ENCODE measurements at regions not wholly inside any gene's neighbourhood (a gene's known extent, or its start where the extent isn't known, plus 50 kb on each side); places are given as distances from the start of the nearest gene placed in this dataset.

DNA sequence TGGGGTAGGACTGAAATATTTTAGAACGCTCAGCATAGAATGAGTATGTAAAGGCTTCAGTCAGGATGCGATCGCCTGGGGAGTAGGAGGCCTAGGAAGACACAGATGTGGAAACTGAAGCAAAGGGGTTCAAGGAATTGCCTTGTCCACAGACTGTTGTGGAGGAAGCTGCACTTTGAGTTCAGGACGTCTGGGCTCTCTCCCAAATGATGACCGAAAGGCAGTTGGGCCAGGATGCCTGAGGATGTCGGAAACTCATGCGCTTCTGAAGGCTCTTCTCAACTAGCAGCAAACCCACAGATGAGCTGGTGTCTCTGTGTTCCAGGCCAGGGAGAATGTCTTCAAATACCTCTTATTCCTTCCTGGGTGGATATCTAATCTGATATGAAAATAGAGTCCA lies 146.2 kb upstream of the SULF2 start:
- TF ChIP-seq CTCF (IDR thresholded peaks at IDR 0.05 in 2 of 3, conservative IDR thresholded peaks at IDR 0.05 in 1 of 3; ENCODE audit: control insufficient read depth in 2 of 3, extremely low read depth in 1 of 3, insufficient read depth in 1 of 3, low read depth in 3 of 3, low read length in 3 of 3) (no peak), POLR2A (IDR thresholded peaks at IDR 0.05; ENCODE audit: low read depth, low read length) (no peak), CHD2 (IDR thresholded peaks at IDR 0.05; ENCODE audit: borderline replicate concordance, low read depth, low read length) (no peak), NFIC (IDR thresholded peaks at IDR 0.05; ENCODE audit: low read depth, low read length) (no peak), JUND (IDR thresholded peaks at IDR 0.05; ENCODE audit: low read depth, low read length) (no peak), RAD21 (IDR thresholded peaks at IDR 0.05; ENCODE audit: insufficient read depth, low read depth, low read length) (no peak), NBN (IDR thresholded peaks at IDR 0.05) (no peak), CEBPB (IDR thresholded peaks at IDR 0.05; ENCODE audit: borderline replicate concordance in 1 of 2, low read depth in 2 of 2, low read length in 2 of 2) (no peak), KAT2A (conservative IDR thresholded peaks at IDR 0.05; ENCODE audit: control insufficient read depth, low read depth, low read length) (no peak), SMAD1 (IDR thresholded peaks at IDR 0.05; ENCODE audit: low read depth, partially characterized antibody) (no peak)
- TF ChIP-seq, protein P1, sequence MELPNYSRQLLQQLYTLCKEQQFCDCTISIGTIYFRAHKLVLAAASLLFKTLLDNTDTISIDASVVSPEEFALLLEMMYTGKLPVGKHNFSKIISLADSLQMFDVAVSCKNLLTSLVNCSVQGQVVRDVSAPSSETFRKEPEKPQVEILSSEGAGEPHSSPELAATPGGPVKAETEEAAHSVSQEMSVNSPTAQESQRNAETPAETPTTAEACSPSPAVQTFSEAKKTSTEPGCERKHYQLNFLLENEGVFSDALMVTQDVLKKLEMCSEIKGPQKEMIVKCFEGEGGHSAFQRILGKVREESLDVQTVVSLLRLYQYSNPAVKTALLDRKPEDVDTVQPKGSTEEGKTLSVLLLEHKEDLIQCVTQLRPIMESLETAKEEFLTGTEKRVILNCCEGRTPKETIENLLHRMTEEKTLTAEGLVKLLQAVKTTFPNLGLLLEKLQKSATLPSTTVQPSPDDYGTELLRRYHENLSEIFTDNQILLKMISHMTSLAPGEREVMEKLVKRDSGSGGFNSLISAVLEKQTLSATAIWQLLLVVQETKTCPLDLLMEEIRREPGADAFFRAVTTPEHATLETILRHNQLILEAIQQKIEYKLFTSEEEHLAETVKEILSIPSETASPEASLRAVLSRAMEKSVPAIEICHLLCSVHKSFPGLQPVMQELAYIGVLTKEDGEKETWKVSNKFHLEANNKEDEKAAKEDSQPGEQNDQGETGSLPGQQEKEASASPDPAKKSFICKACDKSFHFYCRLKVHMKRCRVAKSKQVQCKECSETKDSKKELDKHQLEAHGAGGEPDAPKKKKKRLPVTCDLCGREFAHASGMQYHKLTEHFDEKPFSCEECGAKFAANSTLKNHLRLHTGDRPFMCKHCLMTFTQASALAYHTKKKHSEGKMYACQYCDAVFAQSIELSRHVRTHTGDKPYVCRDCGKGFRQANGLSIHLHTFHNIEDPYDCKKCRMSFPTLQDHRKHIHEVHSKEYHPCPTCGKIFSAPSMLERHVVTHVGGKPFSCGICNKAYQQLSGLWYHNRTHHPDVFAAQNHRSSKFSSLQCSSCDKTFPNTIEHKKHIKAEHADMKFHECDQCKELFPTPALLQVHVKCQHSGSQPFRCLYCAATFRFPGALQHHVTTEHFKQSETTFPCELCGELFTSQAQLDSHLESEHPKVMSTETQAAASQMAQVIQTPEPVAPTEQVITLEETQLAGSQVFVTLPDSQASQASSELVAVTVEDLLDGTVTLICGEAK (IDR thresholded peaks at IDR 0.05; ENCODE audit: borderline replicate concordance), result no peak
- TF ChIP-seq, protein P2, sequence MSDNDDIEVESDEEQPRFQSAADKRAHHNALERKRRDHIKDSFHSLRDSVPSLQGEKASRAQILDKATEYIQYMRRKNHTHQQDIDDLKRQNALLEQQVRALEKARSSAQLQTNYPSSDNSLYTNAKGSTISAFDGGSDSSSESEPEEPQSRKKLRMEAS (IDR thresholded peaks at IDR 0.05; ENCODE audit: low read depth, low read length), result no peak
